MCF 10A (cell line): ENCODE measurements at regions not wholly inside any gene's neighbourhood (a gene's known extent, or its start where the extent isn't known, plus 50 kb on each side); places are given as distances from the start of the nearest gene placed in this dataset.

Experiments used
- BruUV-seq: library from RNA; stranded (reverse); fragments of 400-500 nt; replicated peaks from 2 replicates; lab custom pipeline; 2021; lab: Mats Ljungman, UMichigan
- CTCF ChIA-PET: fragments of 300-600 bp; sonication (Branson Sonifier 250); formaldehyde crosslinking; extraction: SDS; loops from one replicate; lab custom pipeline; 2021; ENCODE audit warnings: antibody characterized with exemption, inconsistent platforms; lab: Yijun Ruan, JAX
- POLR2A ChIA-PET: fragments of 300-600, 350-650 bp; sonication (Branson Sonifier 250); formaldehyde crosslinking; extraction: SDS; loops from one replicate; lab custom pipeline; 2020; ENCODE audit warnings: antibody characterized with exemption, inconsistent platforms; lab: Yijun Ruan, JAX
- DNase-seq: peaks from one replicate; pipeline ENCODE4 v3.0.0-alpha.2; 2018; ENCODE audit not compliant: unreplicated experiment
- H3K27ac Mint-ChIP-seq: one replicate; pipeline ENCODE4 v1.8.0; 2022; ENCODE audit warnings: mild to moderate bottlenecking, low read depth, mixed read lengths; ENCODE audit not compliant: unreplicated experiment
- H3K27me3 Mint-ChIP-seq: one replicate; pipeline ENCODE4 v1.8.0; 2022; ENCODE audit warnings: mixed read lengths; ENCODE audit not compliant: insufficient read depth, unreplicated experiment
- H3K36me3 Mint-ChIP-seq: one replicate; pipeline ENCODE4 v1.8.0; 2022; ENCODE audit warnings: mild to moderate bottlenecking, moderate library complexity, mixed read lengths; ENCODE audit not compliant: insufficient read depth, unreplicated experiment
- H3K4me1 Mint-ChIP-seq: one replicate; pipeline ENCODE4 v1.8.0; 2022; ENCODE audit warnings: mixed read lengths; ENCODE audit not compliant: insufficient read depth, unreplicated experiment
- H3K4me3 Mint-ChIP-seq: one replicate; pipeline ENCODE4 v1.8.0; 2022; ENCODE audit warnings: mild to moderate bottlenecking, moderate library complexity, mixed read lengths; ENCODE audit not compliant: unreplicated experiment
- H3K9me3 Mint-ChIP-seq: one replicate; pipeline ENCODE4 v1.8.0; 2022; ENCODE audit warnings: mixed read lengths; ENCODE audit not compliant: unreplicated experiment
- CTCF ChIP-seq: fragments of 200-600 bp; IDR thresholded peaks from one replicate; pipeline ENCODE4 v1.8.0; 2022; ENCODE audit warnings: antibody characterized with exemption, mild to moderate bottlenecking; ENCODE audit not compliant: unreplicated experiment
- intact Hi-C: fragments of 100-400 bp; cut with micrococcal nuclease; formaldehyde crosslinking; loops from 2 replicates; pipeline ENCODE4 v1.14.1; 2022

- CTCF ChIA-PET, result no interaction called here
- POLR2A ChIA-PET, result no interaction called here
- Mint-ChIP-seq H3K27ac (no peak overlapping the region), H3K27me3 (no peaks in the 10 kb centered on the region), H3K36me3 (no peaks in the 10 kb centered on the region), H3K9me3 (peaks cover 28% of the 10 kb centered on the region), H3K4me3 (no peak overlapping the region), H3K4me1 (no peaks in the 10 kb centered on the region)
- no TSS peak for BruUV-seq
- no peak for TF ChIP-seq CTCF
- DNase-seq, result no peak
- intact Hi-C loops, result no loop called here
These were observed 1204.2 kb downstream of the ROBO2 start for GRCh38 chr3:78244136-78244535.

- Mint-ChIP-seq H3K27me3 (no peaks in the 10 kb centered on the region), H3K4me1 (no peaks in the 10 kb centered on the region), H3K27ac (no peak overlapping the region), H3K4me3 (no peak overlapping the region), H3K9me3 (no peaks in the 10 kb centered on the region), H3K36me3 (no peaks in the 10 kb centered on the region)
- no TSS peak for BruUV-seq
- ChIA-PET POLR2A (interaction anchor here (0.8 kb wide), 1 partner anchor 287 kb away, joined by 4 read pairs; no protein-coding TSS in a partner anchor), CTCF (interaction anchor here (0.6 kb wide), 2 partner anchors 105 to 407 kb away, joined by 3 read pairs; no protein-coding TSS in a partner anchor)
- intact Hi-C loops, result no loop called here
- no peak for TF ChIP-seq CTCF
- no peak for DNase-seq
These were observed 1209.4 kb downstream of the ROBO2 start for GRCh38 chr3:78249294-78249693.

GRCh38 chr3:78253860-78254259, 1214.0 kb downstream of the ROBO2 start:
- H3K27ac Mint-ChIP-seq, result no peak overlapping the region
- no peak overlapping the region for H3K4me3 Mint-ChIP-seq
- DNase-seq, result no peak
- intact Hi-C loops, result no loop called here
- H3K27me3 Mint-ChIP-seq, result no peaks in the 10 kb centered on the region
- H3K4me1 Mint-ChIP-seq, result peaks cover 5% of the 10 kb centered on the region
- no peaks in the 10 kb centered on the region for H3K9me3 Mint-ChIP-seq
- BruUV-seq, result no TSS peak
- TF ChIP-seq CTCF, result no peak
- H3K36me3 Mint-ChIP-seq, result no peaks in the 10 kb centered on the region
- CTCF ChIA-PET, result no interaction called here
- POLR2A ChIA-PET, result no interaction called here

GRCh38 chr3:78255403-78255802, 1215.5 kb downstream of the ROBO2 start:
- H3K27me3 Mint-ChIP-seq, result no peaks in the 10 kb centered on the region
- no peak overlapping the region for H3K4me3 Mint-ChIP-seq
- no peak for TF ChIP-seq CTCF
- no peak for DNase-seq
- H3K4me1 Mint-ChIP-seq, result peaks cover 10% of the 10 kb centered on the region
- H3K9me3 Mint-ChIP-seq, result no peaks in the 10 kb centered on the region
- no TSS peak for BruUV-seq
- ChIA-PET CTCF (interaction anchor here (0.6 kb wide), 2 partner anchors 78 to 110 kb away, joined by 3 read pairs; no protein-coding TSS in a partner anchor), POLR2A (no interaction called here)
- no peaks in the 10 kb centered on the region for H3K36me3 Mint-ChIP-seq
- intact Hi-C loops, result no loop called here
- H3K27ac Mint-ChIP-seq, result no peak overlapping the region
